HG02623 (cell line): ENCODE measurements at regions not wholly inside any gene's neighbourhood (a gene's known extent, or its start where the extent isn't known, plus 50 kb on each side); places are given as distances from the start of the nearest gene placed in this dataset.
"Not testable (repeated sequence)": the region's sequence is repeated elsewhere in the genome, so short reads cannot be mapped to it uniquely, and the experiment has no call there.

ENCODE experiments used
- ATAC-seq: cut with Tn5 transposase; IDR thresholded peaks from one replicate; pipeline ENCODE4 v1.9.1; 2021; ENCODE audit warnings: moderate library complexity; ENCODE audit not compliant: unreplicated experiment

DNA sequence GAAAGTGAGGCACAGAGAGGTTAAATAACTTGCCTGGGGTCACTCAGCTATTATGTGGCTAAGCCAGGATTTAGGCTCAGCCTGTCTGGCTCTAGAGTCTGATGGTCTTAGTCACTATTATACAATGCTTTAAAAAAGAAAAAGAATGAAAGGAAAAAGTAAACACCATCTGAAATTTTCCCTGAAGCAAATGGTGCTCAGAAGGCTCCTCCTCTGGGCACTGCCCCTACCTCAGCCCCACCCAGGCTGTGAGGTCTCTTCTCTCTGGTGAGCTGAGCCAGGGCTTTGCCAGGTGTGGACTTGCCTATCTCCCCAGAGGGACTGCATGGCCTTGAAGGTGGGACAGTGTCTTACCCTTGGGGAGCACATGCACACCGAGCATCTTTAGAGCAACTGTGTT lies 117.5 kb upstream of the DYRK2 start:
- ATAC-seq, result no peak

DNA sequence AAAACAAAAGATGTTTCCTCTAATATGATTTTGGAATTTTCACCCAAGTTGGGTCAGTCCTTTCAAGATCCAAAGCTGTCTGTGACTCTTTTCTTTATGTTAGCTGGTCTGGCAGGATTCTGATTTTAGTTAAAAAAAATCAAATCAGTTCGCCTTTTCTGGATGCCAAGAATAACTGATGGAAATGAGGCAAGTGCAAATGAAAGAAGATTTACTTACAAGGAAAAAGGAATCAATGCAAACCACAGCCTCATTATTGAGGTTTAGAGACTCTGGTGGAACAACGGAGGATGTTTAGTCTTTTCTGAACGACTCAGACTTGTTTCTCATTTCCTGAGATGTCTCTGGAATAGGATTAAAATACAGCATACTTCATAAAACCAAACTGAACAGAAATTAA lies 117.0 kb upstream of the DYRK2 start:
- no peak for ATAC-seq

DNA sequence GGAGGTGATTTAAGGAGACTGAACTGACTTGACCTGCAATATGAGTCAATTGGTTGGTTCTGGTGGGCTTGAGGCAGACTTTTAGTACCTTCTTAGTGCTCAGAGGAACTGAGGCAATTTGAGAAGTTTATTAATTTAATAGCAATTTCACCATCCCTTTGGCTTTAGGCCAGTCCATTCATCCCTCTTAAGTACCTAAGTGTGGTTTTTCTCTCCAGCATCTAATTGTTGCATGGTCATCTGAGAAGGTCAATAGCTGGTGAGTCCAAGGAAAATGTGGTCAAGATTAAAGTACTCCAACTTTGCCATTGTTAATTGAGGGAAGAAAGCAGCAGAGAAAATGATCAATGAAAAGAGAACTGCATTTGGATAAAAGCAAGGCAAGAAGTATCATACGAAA lies 115.4 kb upstream of the DYRK2 start:
- no peak for ATAC-seq

DNA sequence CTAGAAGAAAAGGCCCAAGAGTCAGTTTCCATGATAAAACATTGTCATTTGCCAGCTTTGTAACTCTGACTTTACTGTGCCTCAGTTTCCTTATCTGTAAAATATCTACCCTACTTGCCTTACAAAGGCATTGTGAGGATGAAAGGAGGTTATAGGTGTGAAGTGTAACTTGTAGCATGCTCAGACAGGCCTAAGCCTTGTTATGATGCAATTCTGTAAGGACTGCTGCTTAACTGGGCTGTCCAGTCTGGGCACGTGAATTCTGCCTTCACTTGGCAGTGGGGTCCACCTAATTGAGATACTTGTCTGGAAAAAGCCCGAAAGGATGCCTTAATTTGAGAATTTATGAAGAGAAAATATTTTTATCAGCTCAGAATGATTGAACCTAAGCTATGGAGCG lies 114.5 kb upstream of the DYRK2 start:
- ATAC-seq, result no peak

DNA sequence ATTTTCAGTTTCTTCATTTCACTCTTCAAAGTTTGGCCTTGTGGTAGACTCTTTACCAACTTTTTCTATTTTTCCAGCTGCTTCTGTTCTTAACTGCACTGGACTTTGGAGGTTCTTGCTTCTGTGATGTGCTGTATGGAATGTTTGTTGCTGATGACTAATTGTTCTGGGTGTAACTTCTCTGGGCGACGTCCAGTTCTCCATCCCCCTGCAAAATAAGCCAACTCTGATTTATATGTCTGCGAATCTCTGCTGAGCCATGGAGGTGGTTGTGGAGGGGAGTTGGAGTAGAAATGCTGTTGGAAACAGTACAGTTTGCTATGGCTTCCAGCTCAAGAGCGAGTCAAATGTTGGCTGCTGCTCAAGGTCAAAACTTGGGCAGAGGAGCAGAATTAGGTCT lies 113.9 kb upstream of the DYRK2 start:
- ATAC-seq, result no peak

DNA sequence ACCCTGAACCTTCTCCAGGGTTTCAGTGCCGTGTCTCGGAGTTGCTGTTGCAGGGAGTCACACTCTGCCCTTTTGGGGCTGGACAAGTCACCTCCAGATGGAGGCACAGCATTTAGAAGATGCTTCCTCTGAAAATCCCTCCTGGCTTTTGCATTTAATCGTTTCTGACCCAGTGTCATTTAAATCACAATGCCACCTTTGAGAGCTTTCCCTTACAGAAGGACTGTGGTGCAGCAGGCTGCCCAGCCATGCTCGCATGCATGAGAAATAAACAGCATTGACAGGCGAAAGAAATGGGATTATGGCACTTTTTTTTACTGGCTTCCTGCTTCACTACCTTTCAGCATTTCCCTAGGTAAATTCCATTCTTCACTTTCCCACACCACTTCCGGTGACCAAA lies 113.4 kb upstream of the DYRK2 start:
- no peak for ATAC-seq

DNA sequence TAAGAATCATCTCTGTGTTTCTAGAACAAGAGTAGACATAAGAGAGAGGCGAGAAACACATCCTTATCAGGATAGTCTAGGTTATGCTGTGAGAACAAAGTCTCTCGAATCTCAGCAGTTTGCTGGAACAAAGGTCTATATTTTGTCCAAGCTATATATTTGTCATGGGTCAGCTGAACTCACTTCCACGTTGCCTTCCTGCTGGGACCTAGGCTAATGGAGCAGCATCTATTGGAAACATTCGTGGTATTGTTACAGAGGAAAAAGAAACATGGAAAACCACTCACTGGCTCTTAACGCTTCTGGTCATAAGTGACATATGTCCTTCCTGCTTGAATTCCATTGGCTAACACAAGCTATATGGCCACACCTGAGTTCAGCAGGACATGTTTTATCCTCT lies 112.6 kb upstream of the DYRK2 start:
- ATAC-seq, result no peak

DNA sequence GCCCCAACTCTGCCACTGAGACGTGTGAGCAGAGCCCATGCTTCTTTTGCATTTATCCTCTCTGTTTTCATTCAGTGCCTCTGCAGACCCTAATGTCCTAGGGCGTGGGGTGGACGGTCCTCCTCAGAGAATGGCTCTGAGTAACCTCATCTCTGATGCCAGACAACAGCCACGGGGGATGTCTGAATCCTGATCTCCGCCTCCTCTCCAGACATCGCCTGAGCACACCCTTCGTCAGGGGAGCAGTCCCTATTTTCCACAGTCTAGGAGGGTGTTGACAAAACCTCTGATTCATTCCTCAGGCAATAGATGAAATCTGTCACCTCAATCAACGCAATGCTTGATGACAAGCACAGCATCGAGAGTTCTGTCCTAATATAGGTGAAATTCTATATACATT lies 109.2 kb upstream of the DYRK2 start:
- no peak for ATAC-seq

DNA sequence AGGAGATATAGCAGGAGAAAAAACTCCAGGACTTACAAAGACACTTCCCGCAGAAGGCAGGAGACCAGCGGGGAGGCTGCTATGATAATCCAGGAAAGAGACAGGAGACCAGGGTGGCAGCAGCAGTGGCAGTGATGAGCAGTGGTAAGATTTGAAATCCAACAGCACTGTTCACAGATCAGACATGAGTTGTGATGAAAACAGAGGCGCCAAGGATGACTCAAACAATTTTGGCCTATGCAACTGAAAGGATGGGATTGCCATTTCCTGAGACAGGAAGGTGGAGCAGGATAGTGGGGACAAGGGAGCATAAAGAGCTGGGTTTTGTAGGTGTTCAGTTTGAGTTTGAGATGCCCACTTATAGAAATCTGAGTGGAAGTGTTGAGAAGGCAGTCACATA lies 108.6 kb upstream of the DYRK2 start:
- ATAC-seq, result no peak

DNA sequence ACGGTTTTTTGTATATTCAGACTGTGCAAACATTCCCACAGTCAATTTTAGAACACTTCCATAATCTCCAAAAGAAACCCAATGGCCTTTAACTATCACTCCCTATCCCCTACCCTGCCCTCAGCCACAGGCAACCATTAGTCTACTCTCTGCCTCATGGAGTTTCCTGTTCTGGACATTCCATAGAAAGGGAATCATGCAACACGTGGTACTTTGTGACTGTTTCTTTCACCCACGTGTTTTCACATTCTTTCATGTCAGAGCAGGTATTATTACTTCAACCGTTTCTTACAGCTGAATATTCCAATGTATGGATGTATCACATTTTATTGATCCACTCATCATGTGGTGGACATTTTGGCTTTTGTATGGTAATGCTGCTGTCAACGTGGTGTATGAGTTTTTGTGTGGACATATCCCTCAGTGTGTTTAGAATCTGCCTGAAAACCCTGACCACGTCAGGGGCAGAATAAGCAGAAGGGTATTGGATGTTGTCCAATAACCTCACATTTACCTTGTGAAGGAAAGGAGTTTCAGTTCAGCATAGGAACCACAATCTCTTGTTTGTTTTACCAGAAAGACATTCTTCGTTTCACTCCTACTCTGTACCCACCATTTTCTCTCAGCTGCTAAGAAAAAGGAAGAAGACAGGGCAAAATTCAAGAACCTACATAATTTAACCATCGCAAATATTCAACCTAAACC lies 107.5 kb upstream of the DYRK2 start:
- ATAC-seq, result no peak

DNA sequence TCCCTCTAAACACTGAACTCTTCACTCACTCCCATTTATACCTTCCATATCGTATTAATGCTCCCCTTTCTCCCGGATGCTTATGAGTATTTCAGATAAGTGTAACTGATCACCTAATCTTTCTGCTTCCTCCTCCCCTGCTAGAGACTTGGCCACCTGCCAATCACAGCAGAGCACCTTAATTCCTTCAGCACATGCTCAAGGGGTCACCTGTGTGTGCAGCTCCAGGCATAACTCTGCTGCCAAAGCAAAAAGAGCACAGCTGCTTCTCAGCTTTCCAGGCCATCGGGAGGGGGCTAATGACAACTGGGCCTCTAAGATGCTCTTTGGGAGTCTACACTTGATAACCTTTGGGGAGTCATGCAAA lies 106.9 kb upstream of the DYRK2 start:
- ATAC-seq, result no peak

DNA sequence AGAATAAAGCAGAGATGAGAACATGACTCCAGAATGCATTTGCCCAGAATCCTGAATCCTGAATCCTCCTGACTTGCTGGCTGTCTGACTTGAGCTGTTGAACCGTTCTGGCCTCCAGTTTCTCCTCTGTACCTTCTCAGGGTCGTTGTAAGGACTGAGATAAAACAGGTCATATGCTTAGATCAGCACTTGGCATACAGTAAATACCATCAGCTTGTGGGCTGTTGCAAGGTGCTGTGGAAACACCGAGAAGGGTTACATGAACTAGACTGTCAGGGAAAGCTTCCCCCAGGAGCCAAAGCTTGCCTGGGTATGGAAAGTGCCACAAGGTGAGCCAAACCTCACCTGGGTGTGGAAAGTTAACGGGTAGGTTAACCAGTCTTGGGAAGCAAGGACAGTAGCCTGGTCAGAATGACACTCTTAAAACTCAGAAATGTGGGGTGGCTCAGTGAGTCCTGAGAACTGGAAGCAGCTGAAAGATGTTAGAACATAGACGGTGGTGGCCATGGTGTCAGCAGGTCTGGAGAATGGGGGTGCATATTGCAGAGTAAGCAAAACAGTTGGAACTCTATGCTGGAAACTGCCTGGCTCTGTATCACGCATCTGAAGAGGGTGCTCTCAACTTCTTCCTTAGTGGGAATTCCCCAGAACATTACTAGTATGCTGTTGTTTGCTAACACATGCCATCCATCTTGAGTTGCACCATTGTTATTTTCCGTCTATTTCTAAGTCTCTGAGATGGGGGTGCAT lies 105.3 kb upstream of the DYRK2 start:
- no peak for ATAC-seq

DNA sequence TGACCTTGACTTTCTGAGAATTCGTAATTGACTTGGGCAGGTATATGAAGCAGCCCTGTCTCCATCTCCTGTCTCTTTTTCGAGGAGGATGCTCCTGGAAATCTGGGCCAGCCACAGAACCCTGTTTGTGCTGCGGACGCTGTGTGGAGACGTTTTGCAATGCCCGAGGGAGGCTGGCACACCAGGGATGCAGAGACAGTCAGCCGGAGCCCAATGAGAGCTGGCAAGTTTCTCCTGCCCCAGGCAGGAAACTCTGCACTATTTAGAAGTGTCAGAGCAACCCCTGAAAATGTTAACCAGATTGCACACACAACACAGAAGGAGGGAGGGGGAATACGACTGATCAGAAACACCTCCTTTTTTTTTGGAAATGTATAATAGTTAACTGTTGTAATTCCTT lies 103.2 kb upstream of the DYRK2 start:
- ATAC-seq, result no peak

DNA sequence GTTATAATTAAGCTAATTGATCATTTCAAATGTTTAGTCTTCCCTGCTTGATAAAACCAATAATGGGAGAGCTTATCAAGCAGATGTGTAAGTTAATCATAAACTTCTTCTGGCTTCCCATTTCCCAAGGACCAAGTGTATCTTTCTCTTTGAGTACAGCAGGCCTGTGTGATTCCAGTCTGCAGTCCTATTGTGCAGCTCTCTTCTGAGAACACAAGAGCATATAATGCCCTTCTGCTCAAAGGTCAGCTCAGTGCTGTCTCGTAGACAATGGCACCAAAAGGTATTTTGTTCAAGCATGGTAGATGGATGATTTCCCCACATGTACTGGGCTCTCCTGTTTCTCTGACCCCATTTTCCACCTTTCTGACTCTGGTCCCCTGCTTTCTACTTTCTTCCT lies 101.8 kb upstream of the DYRK2 start:
- ATAC-seq, result no peak

DNA sequence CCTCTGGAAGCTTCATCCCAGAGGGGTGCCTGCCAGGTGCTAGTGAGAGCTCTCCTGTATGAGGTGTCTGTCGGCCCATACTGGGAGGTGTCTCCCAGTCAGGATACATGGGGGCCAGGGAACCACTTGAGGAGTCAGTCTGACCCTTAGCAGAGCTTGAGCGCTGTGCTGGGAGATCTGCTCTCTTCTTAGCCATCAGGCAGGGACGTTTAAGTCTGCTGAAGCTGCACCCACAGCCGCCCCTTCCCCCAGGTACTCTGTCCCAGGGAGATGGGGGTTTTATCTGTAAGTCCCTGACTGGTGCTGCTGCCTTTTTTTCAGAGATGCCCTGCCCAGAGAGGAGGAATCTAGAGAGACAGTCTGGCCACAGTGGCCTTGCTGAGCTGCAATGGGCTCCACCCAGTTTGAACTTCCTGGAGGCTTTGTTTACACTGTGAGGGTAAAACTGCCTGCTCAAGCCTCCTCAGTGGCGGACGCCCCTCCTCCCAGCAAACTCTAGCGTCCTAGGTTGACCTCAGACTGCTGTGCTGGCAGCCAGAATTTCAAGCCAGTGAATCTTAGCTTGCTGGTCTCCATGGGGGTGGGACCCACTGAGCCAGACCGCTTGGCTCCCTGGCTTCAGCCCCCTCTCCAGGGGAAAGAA lies 93.3 kb upstream of the DYRK2 start:
- not testable (repeated sequence) for ATAC-seq

DNA sequence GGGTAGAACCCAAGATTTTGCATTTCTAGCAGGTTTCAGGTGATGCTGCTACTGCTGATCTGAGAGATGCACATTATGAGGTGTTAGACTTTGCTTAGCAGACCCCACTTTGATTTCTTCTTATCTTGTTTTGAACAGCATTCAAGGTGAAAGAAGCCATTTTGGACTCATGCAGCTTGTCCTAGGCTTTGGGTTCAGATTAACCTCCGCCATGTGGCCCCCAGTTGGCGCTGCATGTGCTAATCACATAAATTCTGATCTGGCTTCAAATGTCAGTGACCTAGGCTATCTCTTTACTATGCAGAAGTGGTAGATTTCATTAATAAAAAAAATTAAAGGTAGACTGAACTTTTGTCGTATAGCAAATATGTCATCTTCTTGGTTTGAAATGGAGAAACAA lies 89.8 kb upstream of the DYRK2 start:
- ATAC-seq, result no peak

DNA sequence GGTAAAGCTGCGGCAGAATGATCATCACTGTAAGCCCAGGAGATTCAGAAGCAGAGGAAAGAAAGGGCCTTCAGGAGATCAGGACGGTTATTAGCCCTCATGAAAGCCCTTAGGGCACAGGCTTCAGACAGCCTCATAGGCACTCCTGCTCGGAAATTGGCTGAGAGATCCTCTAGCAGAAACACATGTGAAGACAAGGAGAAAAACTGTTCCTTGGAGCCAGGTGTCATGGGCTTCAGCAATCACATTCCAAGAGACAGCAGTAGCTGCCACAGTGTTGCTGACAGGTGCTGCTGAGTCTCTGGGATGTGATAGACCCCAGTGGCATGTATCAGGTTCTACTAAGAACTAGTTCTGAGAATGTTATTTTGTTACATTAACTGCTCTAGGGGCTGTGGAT lies 88.8 kb upstream of the DYRK2 start:
- ATAC-seq, result no peak

DNA sequence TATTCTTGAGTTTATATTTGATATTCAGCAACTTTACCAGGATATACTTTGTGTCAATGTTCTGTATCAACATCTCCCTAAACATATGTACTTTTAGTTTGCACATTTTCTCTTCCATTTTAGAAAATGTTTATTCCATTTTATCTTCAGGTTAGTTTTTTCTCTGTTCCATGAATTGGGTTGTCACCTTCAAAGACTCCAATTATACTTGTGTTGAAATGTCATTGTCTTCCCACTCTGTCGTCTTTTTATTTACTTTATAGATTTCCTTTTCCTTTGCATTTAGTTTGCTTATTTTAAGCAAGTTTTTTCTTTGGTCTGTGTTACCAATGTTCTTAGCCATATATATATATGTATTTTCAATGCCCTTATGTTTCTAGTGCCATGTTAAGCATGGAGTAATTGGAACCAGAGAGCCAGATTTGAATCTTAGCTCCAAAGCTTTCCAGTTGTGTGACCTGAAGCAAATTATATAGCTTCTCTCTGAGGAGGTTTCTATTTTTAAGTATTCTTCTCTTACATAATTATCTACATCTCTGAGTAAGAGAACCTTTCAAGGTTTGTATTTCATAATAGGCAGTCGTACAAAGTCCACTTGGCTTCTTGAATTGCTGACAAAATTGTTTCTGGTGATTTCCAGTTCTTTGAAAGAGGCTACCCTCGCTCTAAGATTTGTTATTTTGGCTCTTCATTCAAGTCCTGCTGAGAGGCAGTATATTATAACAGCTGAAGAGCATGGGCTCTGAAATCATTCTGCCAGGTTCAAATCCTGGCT lies 85.8 kb upstream of the DYRK2 start:
- no peak for ATAC-seq

DNA sequence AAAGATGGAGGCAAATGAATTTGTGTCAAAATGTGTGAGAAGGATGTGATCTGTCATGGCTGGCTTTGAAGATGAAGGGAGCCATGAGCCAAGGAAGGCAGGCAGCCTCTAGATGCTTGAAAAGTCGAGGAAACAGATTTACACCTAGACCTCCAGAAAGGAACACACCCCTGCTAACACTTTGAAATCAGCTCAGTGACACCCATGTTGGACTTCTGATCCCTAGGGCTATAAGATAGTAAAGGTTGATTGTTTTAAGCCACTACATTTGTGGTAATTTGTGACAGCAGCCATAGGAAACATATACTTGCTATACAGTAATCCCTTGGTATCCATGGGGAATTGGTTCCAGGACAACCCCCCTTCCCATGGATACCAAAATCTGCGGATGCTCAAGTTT lies 80.5 kb upstream of the DYRK2 start:
- ATAC-seq, result no peak

DNA sequence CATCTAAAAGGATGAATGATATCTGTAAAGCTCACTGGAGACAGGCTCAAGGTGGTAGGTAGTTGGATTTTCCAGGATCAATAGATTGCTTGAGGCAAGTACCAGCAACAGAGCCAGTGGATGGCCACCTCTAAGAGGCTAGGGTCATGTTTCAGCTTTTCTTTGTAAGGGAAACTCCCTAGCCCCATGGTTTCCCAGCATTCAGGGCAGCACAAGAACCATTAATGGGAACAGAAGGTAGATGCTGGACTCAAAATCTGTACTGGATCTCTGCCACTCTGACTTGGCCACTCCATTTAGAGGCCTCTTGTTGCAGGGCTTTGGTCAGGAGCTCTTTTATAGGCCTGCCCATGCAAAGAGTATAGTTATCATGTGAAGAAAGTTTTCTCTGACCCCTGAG lies 76.1 kb upstream of the DYRK2 start:
- no peak for ATAC-seq

DNA sequence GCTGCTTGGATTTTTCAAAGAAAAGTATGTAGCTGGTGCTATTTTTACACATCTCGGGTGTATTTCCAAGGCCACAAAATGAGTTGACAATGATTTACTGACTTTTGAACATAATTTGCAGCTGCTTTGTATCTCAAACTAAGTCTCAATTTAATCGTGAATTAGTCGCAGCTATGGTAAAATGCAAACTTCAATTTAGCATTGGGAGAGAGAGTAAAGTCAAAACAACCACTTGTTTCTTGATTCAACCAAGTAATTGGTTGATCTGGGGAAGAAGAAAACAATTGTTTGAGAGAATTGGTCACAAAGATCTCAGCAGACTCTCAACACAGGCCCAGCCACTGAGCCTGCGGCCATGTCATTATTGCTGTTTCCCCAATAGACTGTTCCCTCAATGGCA lies 75.0 kb upstream of the DYRK2 start:
- ATAC-seq, result no peak
